PC-3 (cell line): ENCODE measurements at regions not wholly inside any gene's neighbourhood (a gene's known extent, or its start where the extent isn't known, plus 50 kb on each side); places are given as distances from the start of the nearest gene placed in this dataset.

Experiments
- ATAC-seq: fragments of 200-7000 bp; cut with Tn5 transposase; 2 replicates; pipeline ENCODE4 v1.9.1; 2020; ENCODE audit warnings: mild to moderate bottlenecking, moderate library complexity
- BruUV-seq: library from RNA; stranded (reverse); fragments of 400-500 nt; replicated peaks from 2 replicates; lab custom pipeline; 2021; lab: Mats Ljungman, UMichigan
- CTCF ChIA-PET: fragments of 300-600 bp; sonication (Branson Sonifier 250); formaldehyde crosslinking; loops from one replicate; lab custom pipeline; 2022; ENCODE audit warnings: antibody characterized with exemption; lab: Charles Lee
- POLR2A ChIA-PET: fragments of 300-600 bp; sonication (Branson Sonifier 250); formaldehyde crosslinking; loops from one replicate; lab custom pipeline; 2022; ENCODE audit warnings: antibody characterized with exemption; ENCODE audit not compliant: unreplicated experiment; lab: Charles Lee
- DNase-seq: peaks from one replicate; pipeline ENCODE4 v3.0.0-alpha.2; 2015
- H2AFZ ChIP-seq: fragments of 300-600 bp; sonication (generic); 2 replicates; pipeline ENCODE4 v1.6.0; 2016; ENCODE audit warnings: antibody characterized with exemption, low read length
- H3F3A ChIP-seq: fragments of 300-600 bp; sonication (generic); one replicate; pipeline ENCODE4 v1.6.0; 2017; ENCODE audit warnings: antibody characterized with exemption, low read length, control low read depth, mild to moderate bottlenecking; ENCODE audit not compliant: unreplicated experiment
- H3K27ac ChIP-seq: fragments of 300-600 bp; sonication (generic); 2 replicates; pipeline ENCODE4 v1.5.1; 2016; ENCODE audit warnings: mild to moderate bottlenecking, low read length
- H3K27me3 ChIP-seq: fragments of 300-600 bp; sonication (generic); 2 replicates; pipeline ENCODE4 v1.6.1; 2016; ENCODE audit warnings: low read length, mixed read lengths
- H3K36me3 ChIP-seq: fragments of 300-600 bp; sonication (generic); 2 replicates; pipeline ENCODE4 v1.6.1; 2016; ENCODE audit warnings: low read depth, mixed run types, low read length, mixed read lengths
- H3K4me1 ChIP-seq: fragments of 300-600 bp; sonication (generic); 2 replicates; pipeline ENCODE4 v1.5.1; 2016; ENCODE audit warnings: low read length; ENCODE audit not compliant: insufficient read depth
- H3K4me2 ChIP-seq: fragments of 300-600 bp; sonication (generic); 2 replicates; pipeline ENCODE4 v1.6.0; 2016; ENCODE audit warnings: low read length
- H3K4me3 ChIP-seq: fragments of 300-600 bp; sonication (generic); 2 replicates; pipeline ENCODE4 v1.5.1; 2016; ENCODE audit warnings: mild to moderate bottlenecking, low read length, mixed read lengths
- H3K79me2 ChIP-seq: fragments of 300-600 bp; sonication (generic); 2 replicates; pipeline ENCODE4 v1.6.1; 2017; ENCODE audit warnings: low read length, mixed read lengths
- H3K9ac ChIP-seq: fragments of 300-600 bp; sonication (generic); 2 replicates; pipeline ENCODE4 v1.6.0; 2016; ENCODE audit warnings: mild to moderate bottlenecking, low read length
- H3K9me2 ChIP-seq: fragments of 300-600 bp; sonication (generic); replicated peaks from 2 replicates; pipeline ENCODE4 v1.6.1; 2016; ENCODE audit warnings: mixed run types, low read length, mixed read lengths
- H3K9me3 ChIP-seq: fragments of 300-600 bp; sonication (generic); 2 replicates; pipeline ENCODE4 v1.6.1; 2016; ENCODE audit warnings: low read length, mixed read lengths
- H4K20me1 ChIP-seq: fragments of 300-600 bp; sonication (generic); 2 replicates; pipeline ENCODE4 v1.6.1; 2016; ENCODE audit warnings: low read length, mixed read lengths
- CTCF ChIP-seq: fragments of 300-600 bp; sonication (generic); conservative IDR thresholded peaks from 2 replicates; pipeline ENCODE4 v1.5.1; 2017; ENCODE audit warnings: antibody characterized with exemption, low read depth, mild to moderate bottlenecking, low read length
- EZH2 ChIP-seq: fragments of 300-600 bp; sonication (generic); IDR thresholded peaks from one replicate; pipeline ENCODE4 v1.6.1; 2017; ENCODE audit warnings: antibody characterized with exemption, mild to moderate bottlenecking, low read length; ENCODE audit not compliant: unreplicated experiment
- EZH2phosphoT487 ChIP-seq: fragments of 300-600 bp; sonication (generic); IDR thresholded peaks from 2 replicates; pipeline ENCODE4 v1.6.1; 2018; ENCODE audit warnings: mild to moderate bottlenecking, antibody characterized with exemption, low read length, borderline replicate concordance
- intact Hi-C: fragments of 100-400 bp; cut with micrococcal nuclease; formaldehyde crosslinking; loops from 2 replicates; pipeline ENCODE4 v1.9.0; 2023

- no peaks in the 10 kb centered on the region for H3F3A ChIP-seq
- no TSS peak for BruUV-seq
- no peaks in the 10 kb centered on the region for H4K20me1 ChIP-seq
- ChIA-PET CTCF (interaction anchor here (0.6 kb wide), 1 partner anchor 256 kb away, joined by 3 read pairs; no protein-coding TSS in a partner anchor), POLR2A (interaction anchor here (0.7 kb wide), 1 partner anchor 285 kb away, joined by 3 read pairs; no protein-coding TSS in a partner anchor)
- no peaks in the 10 kb centered on the region for H3K36me3 ChIP-seq
- peak overlapping the region; percentile 38; the same call in 1 of the 2 replicates for H2AFZ ChIP-seq
- ATAC-seq (peak; percentile 46), DNase-seq (peak; percentile 78)
- no peaks in the 10 kb centered on the region for H3K79me2 ChIP-seq
- peak overlapping the region; percentile 38 for H3K4me2 ChIP-seq
- no peaks in the 10 kb centered on the region for H3K9me2 ChIP-seq
- H3K27me3 ChIP-seq: no peaks in the 10 kb centered on the region
- peak overlapping the region; percentile 31 for H3K27ac ChIP-seq
- intact Hi-C loops: no loop called here
- H3K9me3 ChIP-seq: no peaks in the 10 kb centered on the region
- peaks cover 16% of the 10 kb centered on the region for H3K4me1 ChIP-seq
- TF ChIP-seq EZH2: no peak
- no peak for TF ChIP-seq CTCF
- TF ChIP-seq EZH2phosphoT487: no peak
- no peak overlapping the region for H3K9ac ChIP-seq
- no peak overlapping the region for H3K4me3 ChIP-seq
Observed at GRCh38 chr2:42964439-42965083, 172.2 kb upstream of the HAAO start.

GRCh38 chr2:42963452-42964068 lies 171.2 kb upstream of the HAAO start:
- H3K36me3 ChIP-seq: no peaks in the 10 kb centered on the region
- no peaks in the 10 kb centered on the region for H3K27me3 ChIP-seq
- H3K9me3 ChIP-seq: no peaks in the 10 kb centered on the region
- H3K9ac ChIP-seq: no peak overlapping the region
- no peak for TF ChIP-seq EZH2
- TF ChIP-seq EZH2phosphoT487: no peak
- TF ChIP-seq CTCF: no peak
- H3K27ac ChIP-seq: no peak overlapping the region
- H4K20me1 ChIP-seq: no peaks in the 10 kb centered on the region
- H3K4me1 ChIP-seq: peaks cover 12% of the 10 kb centered on the region
- DNase-seq: no peak
- no peak for ATAC-seq
- H2AFZ ChIP-seq: no peak overlapping the region
- intact Hi-C loops: no loop called here
- no peaks in the 10 kb centered on the region for H3K9me2 ChIP-seq
- ChIA-PET POLR2A (no interaction called here), CTCF (interaction anchor here (0.6 kb wide), 1 partner anchor 245 kb away, joined by 3 read pairs; no protein-coding TSS in a partner anchor)
- H3K4me3 ChIP-seq: no peak overlapping the region
- BruUV-seq: no TSS peak
- H3F3A ChIP-seq: no peaks in the 10 kb centered on the region
- no peak overlapping the region for H3K4me2 ChIP-seq
- H3K79me2 ChIP-seq: no peaks in the 10 kb centered on the region

- Histone ChIP-seq H2AFZ (no peak overlapping the region), H3K9me3 (no peaks in the 10 kb centered on the region), H3K4me2 (no peak overlapping the region), H3K9me2 (no peaks in the 10 kb centered on the region), H3K4me1 (peaks cover 12% of the 10 kb centered on the region), H3K27me3 (no peaks in the 10 kb centered on the region), H3K36me3 (no peaks in the 10 kb centered on the region), H3K9ac (no peak overlapping the region), H4K20me1 (no peaks in the 10 kb centered on the region), H3K79me2 (no peaks in the 10 kb centered on the region), H3K27ac (no peak overlapping the region), H3F3A (no peaks in the 10 kb centered on the region), H3K4me3 (no peak overlapping the region)
- DNase-seq (no peak), ATAC-seq (no peak)
- ChIA-PET POLR2A (no interaction called here), CTCF (interaction anchor here (0.6 kb wide), 1 partner anchor 246 kb away, joined by 3 read pairs; no protein-coding TSS in a partner anchor)
- no TSS peak for BruUV-seq
- no peak for TF ChIP-seq EZH2
- TF ChIP-seq EZH2phosphoT487: no peak
- no peak for TF ChIP-seq CTCF
- intact Hi-C loops: no loop called here
Observed at GRCh38 chr2:42962508-42962953, 170.1 kb upstream of the HAAO start.
